Activated CD4-positive, alpha-beta T cell treated with anti-CD3 and anti-CD28 coated beads, Interleukin-10, Interleukin-2, amounts not matched to agents 100 ng/mL and 50 ng/mL, durations not matched to agents 16 hours and 8 hours (primary cell): ENCODE measurements at regions not wholly inside any gene's neighbourhood (a gene's known extent, or its start where the extent isn't known, plus 50 kb on each side); places are given as distances from the start of the nearest gene placed in this dataset.
"Not testable (repeated sequence)": the region's sequence is repeated elsewhere in the genome, so short reads cannot be mapped to it uniquely, and the experiment has no call there.

ENCODE experiments used
- DNase-seq: peaks from one replicate; pipeline ENCODE4 v3.0.0-alpha.2; 2020

DNA sequence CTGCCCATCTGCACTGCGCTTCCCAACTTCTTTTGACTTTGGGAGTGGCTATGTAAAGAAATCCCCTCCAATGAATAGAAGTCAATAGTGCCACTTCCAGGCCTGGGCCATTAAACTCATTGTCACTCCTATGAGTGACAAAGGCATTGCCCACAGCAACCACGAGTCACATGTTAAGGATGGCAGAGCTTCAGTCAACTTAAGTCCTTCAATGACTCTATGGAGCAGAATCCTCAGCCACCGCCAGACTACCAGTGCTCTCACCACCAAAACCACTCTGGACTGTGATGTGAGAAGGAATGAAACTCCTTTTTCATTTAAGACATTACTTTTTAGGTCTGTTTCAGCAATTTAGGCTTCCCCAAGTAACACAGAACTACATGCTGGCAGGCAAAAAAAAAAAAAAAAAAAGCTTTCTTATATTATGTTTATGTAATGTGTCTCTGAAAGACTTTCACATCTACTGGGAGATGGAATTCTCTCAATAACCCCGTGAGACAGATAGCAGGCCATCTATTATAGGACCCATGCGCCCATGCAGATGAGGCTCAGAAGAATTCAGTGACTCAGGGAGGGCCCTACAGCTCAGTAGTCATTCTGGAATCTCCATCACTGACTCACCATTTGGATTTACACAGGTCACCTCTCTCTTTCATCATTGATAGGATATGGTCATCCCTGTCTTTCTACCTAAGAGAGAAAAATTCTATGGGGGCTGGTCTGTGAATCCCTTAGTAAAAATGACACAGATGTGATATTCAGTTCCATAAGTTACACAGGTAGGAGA, 180.5 kb downstream of the CEMIP2 start:
- DNase-seq, result peak; percentile 21

DNA sequence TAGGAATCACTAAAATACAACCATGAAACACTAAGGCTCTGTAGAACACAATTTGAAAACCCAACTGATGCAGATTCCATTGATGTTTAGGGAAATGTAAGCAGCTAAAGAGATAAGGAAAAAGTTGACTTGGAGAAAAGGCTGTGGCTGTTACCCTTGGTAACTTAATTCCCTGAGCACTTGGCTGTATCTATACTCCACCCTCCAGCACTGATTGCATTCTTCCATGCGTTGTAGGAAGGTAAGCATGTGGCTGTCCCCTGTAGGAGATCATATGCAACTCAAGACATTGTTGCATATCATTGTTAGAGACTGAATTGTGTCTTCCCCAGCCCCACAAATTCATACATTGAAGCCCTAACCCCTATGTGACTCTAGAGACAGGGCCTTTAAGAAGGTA, 184.5 kb downstream of the CEMIP2 start:
- DNase-seq, result no peak

DNA sequence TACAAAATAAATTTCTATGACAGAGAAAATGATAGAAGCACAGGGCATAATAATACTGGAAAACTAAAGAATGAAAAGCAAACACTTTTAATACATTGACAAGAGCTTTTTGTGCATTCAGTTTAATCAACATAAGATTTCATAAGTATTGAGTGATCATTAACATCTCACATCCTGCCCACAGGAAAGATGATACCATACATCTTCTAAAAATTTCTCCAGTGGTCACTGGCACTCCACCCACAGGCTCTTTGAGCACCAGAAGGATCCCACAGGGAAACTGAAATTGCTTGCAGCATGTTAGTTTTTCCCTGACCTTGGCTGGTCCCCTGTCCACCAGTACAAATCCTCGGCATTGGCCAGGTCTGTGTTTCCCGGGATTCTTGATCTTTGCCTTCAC, 186.0 kb downstream of the CEMIP2 start:
- no peak for DNase-seq

DNA sequence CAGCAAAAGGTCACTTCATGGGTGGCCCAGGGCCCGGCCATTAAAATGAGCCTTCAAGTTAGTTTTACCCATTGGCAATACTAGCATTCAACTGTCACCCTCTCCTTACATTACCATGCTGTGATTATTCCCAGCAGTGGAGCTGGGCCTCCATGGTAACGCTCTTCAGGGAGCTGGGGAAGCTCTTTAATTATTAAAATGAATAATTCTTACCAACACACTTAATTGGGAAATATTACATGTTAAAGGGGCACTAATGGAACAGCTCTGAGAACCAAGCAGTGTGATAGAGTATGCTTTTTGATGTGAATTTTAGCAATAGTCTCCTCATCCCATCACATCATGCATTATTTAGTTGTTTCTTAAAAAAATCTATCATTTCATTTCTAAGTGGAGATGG, 187.2 kb downstream of the CEMIP2 start:
- DNase-seq, result no peak

DNA sequence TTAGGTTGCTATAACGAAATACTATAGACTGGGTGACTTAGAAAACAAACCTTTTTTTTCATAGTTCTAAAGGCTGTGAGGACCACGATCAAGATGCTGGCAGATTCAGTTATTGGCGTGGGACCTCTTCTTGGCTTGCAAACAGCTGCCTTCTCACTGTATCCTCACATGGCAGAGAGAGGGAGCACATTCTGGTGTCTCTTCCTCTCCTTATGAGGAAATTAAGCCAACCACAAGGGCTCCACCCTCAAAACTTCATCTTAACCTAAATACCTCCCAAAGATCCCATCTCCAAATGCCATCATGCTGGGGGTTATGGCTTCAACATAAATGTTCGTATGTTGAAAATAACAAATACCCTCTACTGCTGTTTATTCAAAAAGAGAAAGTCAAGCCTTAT, 197.1 kb downstream of the CEMIP2 start:
- no peak for DNase-seq

DNA sequence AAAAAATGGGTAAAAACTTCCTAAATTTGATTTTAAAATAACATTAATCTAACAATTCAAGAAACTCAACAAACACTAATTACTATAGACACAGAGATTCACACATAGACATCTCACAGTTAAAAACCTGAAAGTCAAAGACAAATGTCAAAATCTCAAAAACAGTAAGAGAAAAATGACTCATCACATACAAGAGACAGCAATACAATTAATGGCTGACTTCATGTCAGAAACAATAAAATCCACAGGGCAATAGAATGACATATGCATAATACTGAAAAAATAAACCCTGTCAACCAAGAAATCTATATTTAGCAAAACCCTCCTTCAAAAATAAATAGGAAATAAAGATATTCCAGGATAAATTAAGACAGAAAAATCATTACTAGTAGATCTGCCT, 200.4 kb downstream of the CEMIP2 start:
- DNase-seq, result no peak

DNA sequence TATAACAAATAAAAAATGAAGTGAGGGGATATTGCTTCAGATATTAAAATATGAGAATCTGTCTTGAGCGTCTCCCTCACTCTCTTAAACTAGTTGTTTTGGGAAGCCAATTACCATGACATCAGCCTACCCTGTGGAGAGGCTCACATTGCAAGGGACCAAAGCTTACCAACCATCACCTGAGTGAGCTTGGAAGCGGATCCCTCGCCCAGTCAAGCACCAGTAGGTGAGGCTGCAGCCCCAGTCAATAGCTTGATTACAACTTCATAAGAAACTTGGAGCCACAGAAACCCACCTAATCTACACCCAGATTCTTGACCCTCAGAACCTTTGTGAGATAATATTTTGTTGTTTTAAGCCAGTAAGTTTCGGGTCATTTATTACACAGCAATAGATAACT, 206.2 kb downstream of the CEMIP2 start:
- DNase-seq, result no peak

DNA sequence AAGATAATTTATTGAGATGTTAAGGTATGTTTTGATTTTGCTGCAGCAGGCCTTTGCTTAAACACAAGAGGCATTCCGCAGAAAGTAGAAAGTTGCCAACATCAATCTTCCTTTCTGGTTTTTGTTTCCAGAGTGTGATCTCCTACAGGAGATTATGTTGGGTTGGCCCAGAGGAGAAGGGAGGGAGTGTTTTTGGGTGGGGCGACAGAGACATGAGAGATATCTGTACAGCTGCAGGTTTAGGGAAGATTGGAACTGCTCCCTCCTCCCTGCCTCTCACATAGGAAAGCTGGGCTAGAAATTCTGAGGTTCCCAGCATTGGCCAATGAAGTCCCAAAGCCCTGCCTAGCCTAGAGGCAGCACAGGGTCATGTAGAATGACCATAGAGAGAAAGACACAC, 211.0 kb downstream of the CEMIP2 start:
- no peak for DNase-seq

DNA sequence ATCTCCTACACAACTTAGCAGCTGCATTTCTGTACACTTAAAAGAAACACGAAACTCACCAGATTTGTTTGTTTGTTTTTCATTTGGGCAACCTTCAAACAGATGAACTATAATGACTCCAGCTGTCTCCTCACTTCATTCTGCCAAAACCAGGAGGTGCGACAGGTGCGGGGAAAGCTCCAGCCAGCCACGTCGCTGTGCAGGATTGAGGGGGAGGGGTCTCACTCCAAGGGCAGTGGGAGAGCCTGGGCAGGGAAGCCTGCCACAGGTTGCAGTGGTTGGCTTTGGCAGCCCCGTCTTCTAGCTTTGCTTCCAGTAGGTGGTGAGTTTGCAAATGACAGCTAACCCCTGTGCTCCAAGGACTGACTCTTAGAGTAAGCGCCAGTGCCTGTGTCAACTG, 215.8 kb downstream of the CEMIP2 start:
- DNase-seq, result no peak

DNA sequence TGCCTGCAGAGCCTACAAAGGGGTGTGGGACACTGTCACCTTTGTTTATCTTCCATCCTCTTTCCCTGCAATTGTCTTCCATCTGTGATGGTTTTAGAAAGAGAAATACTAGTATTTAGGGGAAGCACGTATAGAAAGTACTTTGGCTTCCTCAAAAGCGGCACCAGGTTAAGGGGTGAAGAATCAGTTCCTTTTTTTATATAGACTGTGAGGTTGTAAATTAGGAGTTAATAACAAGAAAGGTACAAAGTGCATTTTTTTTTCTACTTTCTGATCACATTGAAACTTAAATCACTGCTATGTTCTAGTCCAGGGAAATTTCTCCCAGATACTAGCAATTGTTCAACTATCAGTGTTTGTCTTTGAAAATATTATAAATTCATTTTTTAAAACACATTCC, 219.3 kb downstream of the CEMIP2 start:
- DNase-seq, result no peak

DNA sequence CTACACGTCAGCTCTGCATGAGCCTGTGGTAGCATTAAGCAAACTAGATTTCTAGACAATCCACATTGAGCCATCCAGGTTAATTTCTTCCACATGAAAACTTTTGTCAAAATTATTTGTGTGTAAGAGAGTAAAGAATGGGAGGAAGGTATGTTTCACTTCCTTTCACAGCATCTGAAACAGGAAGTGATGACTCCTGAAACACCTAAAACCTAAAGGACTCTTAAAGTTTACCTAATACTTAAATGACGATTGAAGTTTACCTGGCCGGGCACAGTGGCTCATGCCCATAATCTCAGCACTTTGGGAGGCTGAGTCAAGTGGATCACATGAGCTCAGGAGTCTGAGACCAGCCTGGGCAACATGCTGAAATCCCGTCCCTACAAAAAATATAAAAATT, 223.8 kb downstream of the CEMIP2 start:
- no peak for DNase-seq

DNA sequence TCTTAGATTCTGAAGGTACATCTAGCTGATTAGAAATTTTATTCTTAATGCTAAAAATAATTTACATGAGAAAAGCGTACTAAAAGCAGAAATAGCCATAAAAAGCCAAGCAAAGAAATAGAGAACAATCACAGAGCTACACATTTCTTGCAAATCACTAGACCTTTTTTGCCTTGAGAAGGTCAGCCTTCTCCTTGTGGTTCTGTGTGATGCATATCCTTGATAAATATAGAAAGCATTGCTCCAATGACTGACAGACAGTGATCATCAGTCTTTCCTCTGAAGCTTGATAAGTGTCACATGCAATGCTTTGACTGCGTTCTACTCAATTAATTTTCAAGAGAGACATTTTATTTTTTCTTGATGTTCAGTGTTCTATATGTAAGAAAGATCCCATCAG, 226.9 kb downstream of the CEMIP2 start:
- DNase-seq, result no peak

DNA sequence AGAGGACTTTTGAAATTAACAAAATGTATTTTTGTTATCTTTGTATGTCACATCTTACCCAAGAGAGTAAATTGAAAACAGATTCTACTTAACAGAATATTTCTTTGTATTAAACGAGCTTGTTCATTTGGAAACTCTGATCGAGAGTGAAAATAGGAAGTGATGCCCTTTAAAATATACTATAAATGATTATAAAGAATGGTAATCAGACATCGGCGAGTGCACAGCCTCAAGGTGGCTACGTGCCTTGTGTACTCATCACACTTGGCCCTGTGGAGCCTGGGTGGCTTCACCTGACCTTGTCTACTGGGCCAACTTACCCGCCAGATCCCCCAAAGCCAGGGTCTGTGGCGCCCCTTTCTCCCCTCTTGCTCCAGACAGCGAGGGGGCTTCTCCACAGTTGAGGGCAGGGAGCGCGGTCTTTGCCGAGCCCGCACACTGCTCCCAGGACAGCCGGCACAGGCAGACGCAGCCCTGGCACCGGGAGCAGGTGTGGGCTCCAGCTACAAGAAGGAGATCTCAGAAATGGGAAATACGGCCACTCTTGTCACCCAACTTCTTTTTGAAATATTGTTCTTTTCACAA, 243.2 kb downstream of the CEMIP2 start:
- DNase-seq, result no peak

DNA sequence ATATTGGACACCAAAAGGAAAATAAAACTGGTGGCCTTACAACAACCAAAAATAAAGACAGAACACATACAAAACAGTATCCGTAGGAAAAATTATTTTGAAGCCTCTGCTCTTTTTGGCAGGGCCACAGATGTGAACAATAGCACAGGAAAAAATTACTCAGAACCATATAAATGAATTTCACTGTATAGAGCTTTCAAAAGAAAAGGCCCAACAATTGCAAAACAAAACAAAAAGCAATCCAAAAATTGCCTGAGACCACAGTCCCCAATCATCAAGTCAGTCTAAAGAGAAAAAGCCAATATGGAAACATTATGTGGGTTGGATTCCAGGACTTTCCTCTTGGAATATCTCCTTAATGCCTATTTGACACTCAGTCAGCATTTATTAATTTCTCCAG, 243.8 kb downstream of the CEMIP2 start:
- DNase-seq, result no peak

DNA sequence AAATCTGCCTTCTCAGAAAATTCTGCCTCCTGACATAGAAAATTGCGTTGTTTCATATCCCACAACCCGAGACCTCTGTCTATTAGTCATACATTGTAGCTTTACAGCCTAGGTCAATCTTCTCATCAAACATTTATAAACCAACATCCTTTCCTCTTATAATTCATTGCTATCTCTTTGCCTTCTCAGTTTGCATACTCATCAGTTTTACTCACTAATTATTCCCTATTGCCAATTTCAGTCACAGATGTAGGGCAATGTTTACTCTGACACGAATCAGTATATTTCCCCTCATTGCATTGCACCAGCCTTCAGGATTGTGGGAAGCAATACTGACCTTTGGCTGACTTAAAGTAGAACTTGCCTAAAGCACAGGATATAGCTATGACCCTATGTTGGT, 247.2 kb downstream of the CEMIP2 start:
- no peak for DNase-seq

DNA sequence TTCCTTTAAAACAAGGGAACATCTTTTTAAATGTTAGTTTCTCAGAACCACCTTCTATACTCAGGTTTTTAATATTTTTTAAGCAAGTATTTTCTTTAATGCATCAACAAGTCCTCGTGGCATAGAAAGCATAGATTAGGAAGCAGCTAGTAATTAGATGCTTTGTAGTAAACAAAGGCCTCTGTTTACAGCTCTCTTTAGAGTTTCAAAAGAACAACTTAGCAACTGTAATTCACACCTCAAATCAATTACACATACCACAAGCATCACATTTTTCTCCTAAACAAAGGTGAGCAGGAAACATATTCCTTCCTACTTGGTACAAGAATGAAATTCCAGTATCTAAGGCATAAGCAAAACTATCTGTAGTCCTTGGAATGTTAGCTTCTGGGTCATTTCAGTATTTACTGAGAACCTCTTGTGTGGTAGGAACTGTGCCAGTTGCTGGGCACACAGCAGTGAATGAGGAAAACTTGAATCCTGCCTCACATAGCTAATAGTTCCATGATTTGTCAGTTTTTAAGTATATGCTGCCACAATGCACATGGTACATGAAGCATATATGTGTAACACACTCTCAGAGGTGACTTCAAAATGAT, 249.1 kb downstream of the CEMIP2 start:
- DNase-seq, result no peak

DNA sequence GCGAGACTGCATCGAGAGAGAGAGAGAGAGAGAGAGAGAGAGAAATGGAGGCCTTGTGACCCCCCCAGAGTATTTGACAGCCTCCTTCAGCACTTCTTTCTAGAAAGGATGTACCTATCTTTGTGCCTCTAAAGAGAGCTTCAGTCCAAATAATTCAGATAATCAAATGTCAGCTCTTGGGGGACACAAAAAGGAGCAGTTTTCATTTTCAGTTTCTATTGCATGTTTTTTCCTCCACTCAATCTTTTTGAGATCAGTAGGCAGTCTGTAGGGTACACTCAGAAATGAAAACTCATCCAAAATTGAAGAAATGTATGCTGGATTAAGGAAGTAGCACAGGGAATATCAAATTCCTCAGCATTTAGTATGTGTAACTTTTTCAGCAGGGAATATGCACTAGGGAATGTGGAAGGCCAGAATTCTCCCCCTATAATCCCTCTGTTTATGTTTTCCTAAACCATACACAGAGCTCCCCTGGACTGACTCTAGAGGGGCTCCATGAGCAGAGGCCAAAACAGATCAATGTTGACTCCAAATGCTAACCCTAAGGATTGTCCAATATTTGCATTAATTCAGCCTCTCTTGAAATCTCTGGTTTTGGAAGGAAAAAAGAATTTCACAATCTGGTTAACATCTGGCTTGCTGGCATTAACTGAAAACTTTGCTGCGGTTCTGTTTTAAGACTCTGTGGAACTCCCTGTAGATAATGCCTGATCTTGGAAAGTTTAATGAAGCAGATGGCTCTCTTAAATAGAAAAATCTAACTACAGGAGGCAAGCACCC, 250.1 kb downstream of the CEMIP2 start:
- DNase-seq, result no peak

DNA sequence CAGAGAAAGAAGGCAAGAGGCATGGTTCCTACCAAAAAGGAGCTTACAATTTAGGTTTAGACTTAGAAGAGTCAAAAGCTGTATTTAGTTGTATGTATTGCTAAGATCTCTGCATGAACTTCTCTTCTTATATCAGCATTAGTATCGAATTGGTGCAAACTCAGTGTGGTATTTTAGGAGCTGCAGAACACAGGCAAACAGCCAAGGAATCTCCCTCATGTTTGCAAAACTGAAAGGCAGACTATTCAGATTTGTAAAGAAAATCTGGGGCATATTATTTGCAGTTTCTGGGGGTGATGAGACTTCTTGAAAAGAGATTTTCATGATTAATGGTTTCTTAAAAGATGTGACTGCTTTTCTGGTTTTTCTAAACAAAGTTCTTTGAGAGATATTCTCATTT, 252.7 kb downstream of the CEMIP2 start:
- DNase-seq, result no peak

DNA sequence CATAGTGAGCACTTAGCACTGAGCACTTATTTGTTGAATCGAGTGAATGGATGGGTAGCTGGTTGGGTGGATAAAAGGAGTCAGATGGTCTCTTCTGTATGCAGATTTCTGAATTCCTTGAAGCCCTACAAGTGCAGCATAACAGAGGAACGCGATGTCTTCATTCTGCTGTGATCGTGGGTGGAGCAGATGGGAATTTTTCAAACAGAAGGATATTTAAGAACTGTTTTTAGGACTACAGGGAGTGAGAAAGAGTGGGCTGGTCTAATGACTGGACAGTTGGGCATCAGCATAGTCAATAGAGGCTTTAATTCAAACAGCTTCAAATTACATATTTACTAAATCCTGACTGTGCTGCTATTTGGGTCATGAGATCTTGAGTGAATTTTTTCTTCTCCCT, 253.2 kb downstream of the CEMIP2 start:
- DNase-seq, result no peak

DNA sequence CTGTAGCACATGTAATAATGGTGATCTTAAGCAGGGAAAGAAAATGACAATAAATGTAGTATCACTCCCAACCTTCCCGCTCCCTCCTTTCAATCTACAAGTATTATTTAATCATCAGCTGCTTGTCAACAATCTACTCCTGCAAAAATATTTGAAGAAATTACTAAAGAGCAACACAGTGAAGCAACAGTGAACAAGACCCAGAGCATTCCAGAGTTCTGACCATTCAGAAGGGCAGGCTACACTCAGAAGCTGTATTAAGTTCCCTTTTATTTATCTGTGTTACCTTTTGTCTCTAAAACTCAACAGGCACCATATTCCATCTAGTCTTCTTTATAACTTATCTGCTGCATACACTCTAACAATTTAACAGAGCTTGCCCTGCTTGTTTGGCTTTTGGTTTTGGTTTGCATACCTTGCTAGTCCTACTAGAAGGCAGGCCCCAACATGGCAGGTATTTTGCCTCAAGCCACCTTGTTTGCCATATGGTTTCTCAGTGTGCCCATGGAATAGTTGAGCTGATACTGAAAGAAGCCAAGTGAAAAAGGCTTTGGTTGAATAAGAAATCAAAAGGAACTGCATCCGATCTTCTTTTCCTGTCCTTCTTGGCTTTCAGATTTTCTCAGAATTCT, 253.9 kb downstream of the CEMIP2 start:
- DNase-seq, result no peak

DNA sequence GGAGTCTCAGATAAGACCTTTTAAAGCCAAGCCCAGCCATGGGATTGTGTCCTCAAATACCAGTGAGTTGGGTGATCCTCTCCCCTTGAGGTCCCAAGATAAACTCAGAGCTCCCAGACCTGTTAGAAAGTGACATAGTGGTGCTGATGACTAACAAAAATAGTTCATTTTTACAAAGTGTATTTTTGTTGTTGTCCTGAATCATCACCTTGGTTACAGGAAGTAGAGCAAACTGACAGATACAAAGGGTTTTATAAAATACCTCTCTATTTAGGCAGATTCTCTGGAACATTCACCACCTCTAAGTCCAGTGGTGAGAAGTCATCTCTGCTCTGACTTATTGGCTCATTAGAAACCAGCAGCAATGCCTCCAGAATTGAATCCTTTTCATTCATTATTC, 259.3 kb downstream of the CEMIP2 start:
- DNase-seq, result peak; percentile 38

DNA sequence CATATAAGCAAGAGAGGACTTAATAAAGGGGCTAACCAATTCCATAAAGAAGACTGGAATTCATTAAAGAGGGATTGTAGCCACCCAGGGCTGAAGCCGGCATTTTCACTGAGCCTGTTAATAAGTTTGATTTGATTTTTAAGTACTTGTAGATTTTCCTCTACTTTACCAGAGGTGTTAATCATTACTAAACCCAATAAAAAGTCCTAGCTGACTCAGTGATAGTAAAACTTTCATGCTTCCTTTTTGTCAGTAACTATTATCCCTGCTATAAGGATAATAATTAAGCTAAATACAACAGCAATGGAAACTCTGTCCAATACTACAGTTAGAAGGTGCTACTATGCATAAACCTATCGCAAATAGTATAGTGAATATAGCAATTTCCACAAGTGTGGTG, 260.2 kb downstream of the CEMIP2 start:
- not testable (repeated sequence) for DNase-seq

DNA sequence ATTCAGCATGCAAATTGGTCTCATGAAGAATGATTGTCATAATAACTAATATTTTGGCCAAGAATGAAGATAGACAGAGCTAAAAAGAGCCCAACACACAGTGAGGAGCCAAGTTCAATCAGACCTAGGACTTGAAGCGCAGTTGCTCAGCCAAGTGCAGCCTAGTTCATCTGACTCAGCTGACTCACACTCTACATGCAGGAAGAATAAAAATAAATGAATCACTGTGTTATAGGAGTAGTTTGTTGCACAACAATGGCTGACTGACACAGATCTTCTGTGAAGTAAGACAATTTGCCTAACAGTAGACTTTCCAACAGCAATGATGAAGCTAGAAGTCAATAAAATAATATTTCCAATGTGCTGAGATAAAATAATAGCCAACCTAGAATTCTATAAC, 261.5 kb downstream of the CEMIP2 start:
- DNase-seq, result peak; percentile 4
